ENCODE measurements at regions not wholly inside any gene's neighbourhood (a gene's known extent, or its start where the extent isn't known, plus 50 kb on each side); places are given as distances from the start of the nearest gene placed in this dataset.

DNA sequence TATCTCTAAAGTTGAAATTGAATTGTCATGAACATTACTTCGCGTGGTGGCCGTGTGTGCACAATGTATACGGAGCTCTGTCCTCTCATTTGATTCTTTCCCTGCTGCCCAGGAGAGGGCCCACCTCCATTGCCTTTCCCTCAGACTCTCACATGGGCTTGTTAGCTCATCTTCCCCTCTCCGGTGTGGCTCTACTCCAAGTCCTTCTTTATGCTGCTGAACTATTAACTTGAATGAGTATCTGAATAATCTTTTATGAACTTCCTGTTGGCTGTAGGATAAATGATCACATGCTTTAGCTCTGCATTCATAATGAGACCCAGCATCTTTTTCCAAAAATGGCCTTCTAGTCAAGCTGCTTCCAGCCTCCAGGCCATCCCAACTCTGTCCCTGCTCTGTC lies 68.8 kb upstream of the CLNK start:
- Histone ChIP-seq H2AK5ac (ENCODE audit: low read length) (no peak overlapping the region), H3K27ac (ENCODE audit: low read depth, low read length) (no peak overlapping the region), H2BK5ac (ENCODE audit: low read depth, low read length, poor library complexity) (no peak overlapping the region), H2BK12ac (ENCODE audit: low read length) (no peak overlapping the region), H4K91ac (ENCODE audit: low read depth, low read length) (no peak overlapping the region), H3K9me3 (ENCODE audit: insufficient read depth, low read depth, low read length) (no peaks in the 10 kb centered on the region), H3K4me3 (ENCODE audit: low read depth, low read length) (no peak overlapping the region), H3K4me1 (ENCODE audit: control insufficient read depth in 1 of 2, insufficient read depth in 2 of 2, low read length in 2 of 2) (no peaks in the 10 kb centered on the region), H4K12ac (ENCODE audit: low read depth, low read length) (no peak overlapping the region), H2BK120ac (ENCODE audit: insufficient read depth, low read length, poor library complexity) (no peak overlapping the region), H3K9ac (ENCODE audit: low read length) (no peak overlapping the region), H3K27me3 (ENCODE audit: insufficient read depth, low read length) (no peaks in the 10 kb centered on the region), H4K8ac (ENCODE audit: low read depth, low read length) (no peak overlapping the region), H3K79me2 (ENCODE audit: control insufficient read depth, insufficient read depth, low read length, poor library complexity) (no peaks in the 10 kb centered on the region), H3K14ac (ENCODE audit: low read length) (no peak overlapping the region), H3K79me1 (ENCODE audit: low read length) (no peaks in the 10 kb centered on the region), H3K4me2 (ENCODE audit: low read length) (no peak overlapping the region), H3K36me3 (ENCODE audit: control insufficient read depth in 1 of 2, insufficient read depth in 2 of 2, low read length in 2 of 2) (no peaks in the 10 kb centered on the region), H3K4ac (ENCODE audit: low read depth, low read length) (no peak overlapping the region), H2AFZ (ENCODE audit: insufficient read depth, low read length, poor library complexity) (no peak overlapping the region), H3K23ac (ENCODE audit: low read length) (no peak overlapping the region), H3K18ac (ENCODE audit: low read length) (no peak overlapping the region)
- no peak for DNase-seq
- WGBS (ENCODE audit: extremely low coverage, insufficient coverage, insufficient read length): no CpG with 5 or more reads among the region's 5 CpGs

DNA sequence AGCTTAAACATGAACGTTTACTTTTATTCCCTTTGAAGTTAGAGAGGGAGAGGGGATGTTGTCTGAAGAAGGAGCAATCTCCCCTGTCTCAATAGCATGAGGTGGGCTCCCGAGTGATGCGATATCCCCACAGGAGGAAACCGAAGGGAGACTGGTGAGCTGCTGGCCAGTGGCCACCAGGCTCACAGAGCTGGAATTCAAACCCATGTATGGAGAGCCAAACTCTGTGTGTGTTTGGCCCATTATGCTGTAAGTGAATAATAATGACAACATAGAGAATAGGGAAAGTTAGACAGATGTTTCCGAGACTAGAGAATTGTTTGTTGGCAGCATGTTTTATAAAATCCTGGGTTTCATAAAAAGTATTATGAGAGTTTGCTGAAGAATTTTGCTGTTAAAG lies 66.1 kb upstream of the CLNK start:
- no peak overlapping the region for H2AK5ac ChIP-seq (ENCODE audit: low read length)
- H3K4me2 ChIP-seq (ENCODE audit: low read length): no peak overlapping the region
- H2BK5ac ChIP-seq (ENCODE audit: low read depth, low read length, poor library complexity): no peak overlapping the region
- no peak overlapping the region for H3K14ac ChIP-seq (ENCODE audit: low read length)
- no peak overlapping the region for H4K8ac ChIP-seq (ENCODE audit: low read depth, low read length)
- H3K4ac ChIP-seq (ENCODE audit: low read depth, low read length): no peak overlapping the region
- H2BK12ac ChIP-seq (ENCODE audit: low read length): no peak overlapping the region
- no peak overlapping the region for H3K9ac ChIP-seq (ENCODE audit: low read length)
- no peaks in the 10 kb centered on the region for H3K36me3 ChIP-seq (ENCODE audit: control insufficient read depth in 1 of 2, insufficient read depth in 2 of 2, low read length in 2 of 2)
- DNase-seq: no peak
- no peaks in the 10 kb centered on the region for H3K79me1 ChIP-seq (ENCODE audit: low read length)
- H3K23ac ChIP-seq (ENCODE audit: low read length): no peak overlapping the region
- no peak overlapping the region for H3K27ac ChIP-seq (ENCODE audit: low read depth, low read length)
- no peaks in the 10 kb centered on the region for H3K79me2 ChIP-seq (ENCODE audit: control insufficient read depth, insufficient read depth, low read length, poor library complexity)
- no peak overlapping the region for H3K18ac ChIP-seq (ENCODE audit: low read length)
- H4K91ac ChIP-seq (ENCODE audit: low read depth, low read length): no peak overlapping the region
- H4K12ac ChIP-seq (ENCODE audit: low read depth, low read length): no peak overlapping the region
- H3K9me3 ChIP-seq (ENCODE audit: insufficient read depth, low read depth, low read length): no peaks in the 10 kb centered on the region
- H3K4me3 ChIP-seq (ENCODE audit: low read depth, low read length): no peak overlapping the region
- H3K4me1 ChIP-seq (ENCODE audit: control insufficient read depth in 1 of 2, insufficient read depth in 2 of 2, low read length in 2 of 2): no peaks in the 10 kb centered on the region
- H3K27me3 ChIP-seq (ENCODE audit: insufficient read depth, low read length): no peaks in the 10 kb centered on the region
- H2BK120ac ChIP-seq (ENCODE audit: insufficient read depth, low read length, poor library complexity): no peak overlapping the region
- no CpG with 5 or more reads among the region's 5 CpGs for WGBS (ENCODE audit: extremely low coverage, insufficient coverage, insufficient read length)
- no peak overlapping the region for H2AFZ ChIP-seq (ENCODE audit: insufficient read depth, low read length, poor library complexity)

DNA sequence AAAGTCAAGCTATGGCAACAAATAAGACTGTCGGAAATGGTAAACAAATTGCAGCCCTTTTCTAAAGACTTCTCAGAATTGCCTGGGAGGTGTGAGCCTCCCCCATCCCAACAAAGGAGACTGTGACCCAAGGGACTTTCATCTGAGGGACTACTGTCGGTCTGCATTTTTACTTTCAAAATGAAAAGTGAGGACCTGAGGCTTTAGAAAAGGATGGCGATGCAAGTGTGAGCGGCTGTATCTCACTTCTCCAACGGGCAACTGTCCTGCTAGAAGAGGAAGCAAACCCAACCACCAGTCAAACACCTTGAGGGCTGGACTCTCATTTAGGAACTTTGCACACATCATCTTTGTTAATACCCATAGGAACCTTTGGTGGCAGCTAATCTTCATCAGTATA lies 62.6 kb upstream of the CLNK start:
- no peak overlapping the region for H2BK12ac ChIP-seq (ENCODE audit: low read length)
- H3K4me1 ChIP-seq (ENCODE audit: control insufficient read depth in 1 of 2, insufficient read depth in 2 of 2, low read length in 2 of 2): no peaks in the 10 kb centered on the region
- no peak overlapping the region for H4K91ac ChIP-seq (ENCODE audit: low read depth, low read length)
- H3K18ac ChIP-seq (ENCODE audit: low read length): no peak overlapping the region
- H3K36me3 ChIP-seq (ENCODE audit: control insufficient read depth in 1 of 2, insufficient read depth in 2 of 2, low read length in 2 of 2): no peaks in the 10 kb centered on the region
- no peak overlapping the region for H3K14ac ChIP-seq (ENCODE audit: low read length)
- no peaks in the 10 kb centered on the region for H3K9me3 ChIP-seq (ENCODE audit: insufficient read depth, low read depth, low read length)
- no peak overlapping the region for H2BK5ac ChIP-seq (ENCODE audit: low read depth, low read length, poor library complexity)
- DNase-seq: no peak
- H3K9ac ChIP-seq (ENCODE audit: low read length): no peak overlapping the region
- H3K79me2 ChIP-seq (ENCODE audit: control insufficient read depth, insufficient read depth, low read length, poor library complexity): no peaks in the 10 kb centered on the region
- H2BK120ac ChIP-seq (ENCODE audit: insufficient read depth, low read length, poor library complexity): no peak overlapping the region
- H4K12ac ChIP-seq (ENCODE audit: low read depth, low read length): no peak overlapping the region
- no peak overlapping the region for H4K8ac ChIP-seq (ENCODE audit: low read depth, low read length)
- H2AFZ ChIP-seq (ENCODE audit: insufficient read depth, low read length, poor library complexity): no peak overlapping the region
- H3K27me3 ChIP-seq (ENCODE audit: insufficient read depth, low read length): no peaks in the 10 kb centered on the region
- H3K4me2 ChIP-seq (ENCODE audit: low read length): no peak overlapping the region
- no peak overlapping the region for H2AK5ac ChIP-seq (ENCODE audit: low read length)
- no peak overlapping the region for H3K23ac ChIP-seq (ENCODE audit: low read length)
- no peak overlapping the region for H3K4me3 ChIP-seq (ENCODE audit: low read depth, low read length)
- H3K27ac ChIP-seq (ENCODE audit: low read depth, low read length): no peak overlapping the region
- no peak overlapping the region for H3K4ac ChIP-seq (ENCODE audit: low read depth, low read length)
- no peaks in the 10 kb centered on the region for H3K79me1 ChIP-seq (ENCODE audit: low read length)
- no CpG with 5 or more reads among the region's 5 CpGs for WGBS (ENCODE audit: extremely low coverage, insufficient coverage, insufficient read length)

DNA sequence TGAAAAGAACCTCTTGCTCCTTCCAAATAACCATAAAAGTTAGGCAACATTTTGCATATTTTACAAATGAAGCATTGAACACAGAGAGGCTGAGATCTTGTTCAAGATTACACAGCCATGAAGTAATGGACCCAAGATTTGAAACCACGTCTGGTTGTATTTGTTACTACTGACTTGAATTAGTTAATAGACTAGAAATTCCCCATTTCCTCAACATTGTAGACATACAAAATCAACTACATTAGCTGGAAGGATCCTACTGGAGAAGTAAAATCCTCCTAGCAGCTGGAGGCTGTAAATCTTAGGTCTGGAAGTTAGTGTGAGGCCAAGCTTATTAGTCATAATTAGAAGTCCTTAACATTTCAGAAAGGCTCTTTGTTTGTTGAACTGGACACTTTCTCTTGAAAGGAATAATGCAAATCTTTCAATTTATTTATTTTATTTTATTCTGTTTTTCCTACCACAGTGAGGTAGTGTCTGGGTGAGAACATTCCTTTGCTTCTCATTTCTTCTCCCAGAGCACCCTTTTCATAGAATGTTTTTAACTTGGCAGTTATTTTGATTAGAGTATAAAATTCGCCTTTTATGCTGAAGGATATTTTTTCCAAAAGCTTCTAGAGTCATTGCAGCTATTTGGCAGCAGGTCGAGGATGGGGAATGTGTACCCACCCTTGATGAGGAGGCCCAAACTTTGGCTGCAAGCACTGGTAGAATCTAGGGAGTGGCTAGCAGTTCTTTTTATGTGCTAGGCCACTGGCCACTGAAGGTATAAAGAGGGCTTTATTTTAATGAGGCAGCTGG lies 62.0 kb upstream of the CLNK start:
- no peak overlapping the region for H3K23ac ChIP-seq (ENCODE audit: low read length)
- no peak overlapping the region for H3K4me2 ChIP-seq (ENCODE audit: low read length)
- H3K4me1 ChIP-seq (ENCODE audit: control insufficient read depth in 1 of 2, insufficient read depth in 2 of 2, low read length in 2 of 2): no peaks in the 10 kb centered on the region
- no peak overlapping the region for H3K4ac ChIP-seq (ENCODE audit: low read depth, low read length)
- H2BK12ac ChIP-seq (ENCODE audit: low read length): no peak overlapping the region
- no peak overlapping the region for H4K91ac ChIP-seq (ENCODE audit: low read depth, low read length)
- H3K36me3 ChIP-seq (ENCODE audit: control insufficient read depth in 1 of 2, insufficient read depth in 2 of 2, low read length in 2 of 2): no peaks in the 10 kb centered on the region
- no peak overlapping the region for H3K27ac ChIP-seq (ENCODE audit: low read depth, low read length)
- no peaks in the 10 kb centered on the region for H3K9me3 ChIP-seq (ENCODE audit: insufficient read depth, low read depth, low read length)
- no peaks in the 10 kb centered on the region for H3K79me2 ChIP-seq (ENCODE audit: control insufficient read depth, insufficient read depth, low read length, poor library complexity)
- no peaks in the 10 kb centered on the region for H3K79me1 ChIP-seq (ENCODE audit: low read length)
- H4K12ac ChIP-seq (ENCODE audit: low read depth, low read length): no peak overlapping the region
- no peak overlapping the region for H3K4me3 ChIP-seq (ENCODE audit: low read depth, low read length)
- H3K18ac ChIP-seq (ENCODE audit: low read length): no peak overlapping the region
- no peaks in the 10 kb centered on the region for H3K27me3 ChIP-seq (ENCODE audit: insufficient read depth, low read length)
- no peak overlapping the region for H4K8ac ChIP-seq (ENCODE audit: low read depth, low read length)
- no peak overlapping the region for H2BK5ac ChIP-seq (ENCODE audit: low read depth, low read length, poor library complexity)
- no peak overlapping the region for H2BK120ac ChIP-seq (ENCODE audit: insufficient read depth, low read length, poor library complexity)
- H2AK5ac ChIP-seq (ENCODE audit: low read length): no peak overlapping the region
- H3K9ac ChIP-seq (ENCODE audit: low read length): no peak overlapping the region
- DNase-seq: peak; percentile 17 to 88
- H2AFZ ChIP-seq (ENCODE audit: insufficient read depth, low read length, poor library complexity): no peak overlapping the region
- WGBS (ENCODE audit: extremely low coverage, insufficient coverage, insufficient read length): no CpG with 5 or more reads among the region's 3 CpGs
- H3K14ac ChIP-seq (ENCODE audit: low read length): no peak overlapping the region
